HG03442 (cell line): ENCODE measurements at regions not wholly inside any gene's neighbourhood (a gene's known extent, or its start where the extent isn't known, plus 50 kb on each side); places are given as distances from the start of the nearest gene placed in this dataset.
"Not testable (repeated sequence)": the region's sequence is repeated elsewhere in the genome, so short reads cannot be mapped to it uniquely, and the experiment has no call there.

ENCODE experiments used
- ATAC-seq: cut with Tn5 transposase; IDR thresholded peaks from one replicate; pipeline ENCODE4 v1.9.1; 2021; ENCODE audit warnings: mild to moderate bottlenecking, moderate library complexity; ENCODE audit not compliant: unreplicated experiment

- not testable (repeated sequence) for ATAC-seq
These were observed 86.8 kb upstream of the ADORA2B start for GRCh38 chr17:15858082-15858481.

- ATAC-seq = not testable (repeated sequence)
These were observed 84.2 kb upstream of the ADORA2B start for GRCh38 chr17:15860774-15861173.

GRCh38 chr17:15864061-15864460 is 80.9 kb upstream of the ADORA2B start:
- not testable (repeated sequence) for ATAC-seq

- ATAC-seq = not testable (repeated sequence)
These were observed 80.5 kb upstream of the ADORA2B start for GRCh38 chr17:15864472-15864871.

GRCh38 chr17:15866015-15866414 is 78.9 kb upstream of the ADORA2B start:
- ATAC-seq = not testable (repeated sequence)

GRCh38 chr17:15867331-15867730 is 77.6 kb upstream of the ADORA2B start:
- not testable (repeated sequence) for ATAC-seq

GRCh38 chr17:15869868-15870267 is 75.1 kb upstream of the ADORA2B start:
- not testable (repeated sequence) for ATAC-seq

GRCh38 chr17:15872677-15873076 is 72.3 kb upstream of the ADORA2B start:
- not testable (repeated sequence) for ATAC-seq

GRCh38 chr17:15877882-15878500 is 66.9 kb upstream of the ADORA2B start:
- not testable (repeated sequence) for ATAC-seq

- no peak for ATAC-seq
These were observed 62.7 kb upstream of the ADORA2B start for GRCh38 chr17:15882058-15882720.

- no peak for ATAC-seq
These were observed 62.2 kb upstream of the ADORA2B start for GRCh38 chr17:15882777-15883176.

GRCh38 chr17:15883617-15884111 is 61.3 kb upstream of the ADORA2B start:
- no peak for ATAC-seq

- no peak for ATAC-seq
These were observed 60.2 kb upstream of the ADORA2B start for GRCh38 chr17:15884731-15885130.

GRCh38 chr17:15885770-15886169 is 59.2 kb upstream of the ADORA2B start:
- no peak for ATAC-seq

GRCh38 chr17:15886221-15886620 is 58.7 kb upstream of the ADORA2B start:
- ATAC-seq = no peak

- ATAC-seq = no peak
These were observed 58.1 kb upstream of the ADORA2B start for GRCh38 chr17:15886804-15887203.

GRCh38 chr17:15888436-15888835 is 56.5 kb upstream of the ADORA2B start:
- no peak for ATAC-seq

GRCh38 chr17:15890279-15890892 is 54.5 kb upstream of the ADORA2B start:
- no peak for ATAC-seq

GRCh38 chr17:15891318-15891717 is 53.6 kb upstream of the ADORA2B start:
- no peak for ATAC-seq

GRCh38 chr17:15892244-15892643 is 52.7 kb upstream of the ADORA2B start:
- no peak for ATAC-seq

GRCh38 chr17:15892731-15893657 is 51.9 kb upstream of the ADORA2B start:
- no peak for ATAC-seq
